ENCODE measurements at regions not wholly inside any gene's neighbourhood (a gene's known extent, or its start where the extent isn't known, plus 50 kb on each side); places are given as distances from the start of the nearest gene placed in this dataset.

DNA sequence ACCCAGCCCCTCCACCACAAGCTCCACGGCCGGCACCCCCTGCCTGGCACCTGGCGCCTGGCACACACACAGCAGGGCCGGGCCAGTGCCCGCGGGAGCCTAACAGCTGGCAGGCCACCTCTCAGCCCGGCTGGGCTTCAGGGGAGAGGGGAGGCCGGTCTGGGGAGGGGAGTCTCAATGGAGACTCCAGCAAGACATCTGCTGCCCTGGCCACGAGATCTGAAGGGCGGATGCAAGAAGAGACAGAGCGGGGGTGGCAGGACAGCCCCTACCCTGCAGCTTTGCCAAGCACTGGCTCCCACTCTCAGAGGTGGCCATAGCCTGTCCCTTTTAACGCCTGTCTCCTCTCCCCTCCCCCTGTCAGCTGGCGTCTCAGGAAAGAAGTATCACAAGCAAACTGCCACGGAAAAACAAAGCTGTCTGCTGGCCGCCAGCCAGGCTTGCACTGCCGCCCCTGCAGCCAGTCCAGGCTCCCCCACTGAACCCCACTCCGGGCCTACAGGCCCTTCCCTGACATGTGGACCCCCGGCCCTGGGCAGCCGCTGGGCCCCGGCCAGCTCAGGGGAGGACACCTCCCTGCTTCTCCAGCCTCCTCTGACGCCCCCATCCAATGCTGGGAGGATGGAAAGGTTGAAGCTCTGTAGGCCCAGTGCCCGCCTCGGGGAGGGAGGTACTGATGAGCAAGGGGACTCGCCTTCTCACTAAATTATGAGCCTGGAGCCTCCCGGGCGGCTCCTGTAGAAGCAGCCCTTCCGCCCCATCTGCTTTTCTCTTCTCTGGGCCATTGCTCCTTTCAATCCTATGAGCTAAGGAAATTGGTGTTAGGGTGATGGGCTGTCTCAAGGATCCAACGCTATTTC lies 178.4 kb downstream of the ARHGAP12 start:
- DNase-seq, result peak; percentile 42
- Histone ChIP-seq H3K9ac (ENCODE audit: low read depth in 2 of 2, low read length in 2 of 2) (peak overlapping the region in 1 of 2 donors; percentile 18), H3K36me3 (no peaks in the 10 kb centered on the region), H3K27ac (no peak overlapping the region), H3K4me3 (no peak overlapping the region), H3K9me3 (no peaks in the 10 kb centered on the region), H3K27me3 (no peaks in the 10 kb centered on the region), H3K4me1 (no peaks in the 10 kb centered on the region)
- intact Hi-C loops (cut with DNase I), result loop anchor here (10.0 kb wide), 1 partner anchor 145 kb away; no protein-coding TSS in a partner anchor
- TF ChIP-seq, protein P1, sequence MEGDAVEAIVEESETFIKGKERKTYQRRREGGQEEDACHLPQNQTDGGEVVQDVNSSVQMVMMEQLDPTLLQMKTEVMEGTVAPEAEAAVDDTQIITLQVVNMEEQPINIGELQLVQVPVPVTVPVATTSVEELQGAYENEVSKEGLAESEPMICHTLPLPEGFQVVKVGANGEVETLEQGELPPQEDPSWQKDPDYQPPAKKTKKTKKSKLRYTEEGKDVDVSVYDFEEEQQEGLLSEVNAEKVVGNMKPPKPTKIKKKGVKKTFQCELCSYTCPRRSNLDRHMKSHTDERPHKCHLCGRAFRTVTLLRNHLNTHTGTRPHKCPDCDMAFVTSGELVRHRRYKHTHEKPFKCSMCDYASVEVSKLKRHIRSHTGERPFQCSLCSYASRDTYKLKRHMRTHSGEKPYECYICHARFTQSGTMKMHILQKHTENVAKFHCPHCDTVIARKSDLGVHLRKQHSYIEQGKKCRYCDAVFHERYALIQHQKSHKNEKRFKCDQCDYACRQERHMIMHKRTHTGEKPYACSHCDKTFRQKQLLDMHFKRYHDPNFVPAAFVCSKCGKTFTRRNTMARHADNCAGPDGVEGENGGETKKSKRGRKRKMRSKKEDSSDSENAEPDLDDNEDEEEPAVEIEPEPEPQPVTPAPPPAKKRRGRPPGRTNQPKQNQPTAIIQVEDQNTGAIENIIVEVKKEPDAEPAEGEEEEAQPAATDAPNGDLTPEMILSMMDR (IDR thresholded peaks at IDR 0.05), result no peak

DNA sequence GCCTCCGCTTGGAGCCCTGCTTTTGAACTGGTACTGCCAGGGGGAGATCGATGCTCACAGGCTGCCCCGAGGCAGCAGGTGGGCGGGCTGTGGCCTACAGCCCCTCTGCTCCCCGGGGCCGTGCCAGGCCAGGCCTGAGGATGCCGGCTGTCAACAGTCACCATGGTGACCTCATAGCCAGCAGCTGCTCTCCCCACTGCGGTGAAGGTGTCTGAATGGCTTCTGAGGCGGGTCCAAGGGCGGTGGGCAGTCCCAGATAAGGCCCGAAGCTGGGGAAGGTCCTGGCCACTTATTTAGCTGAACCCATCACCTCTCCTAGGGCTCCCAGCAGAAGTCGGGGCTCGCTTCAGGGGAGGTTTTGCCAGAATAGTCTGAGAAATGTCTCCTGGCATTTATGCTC lies 179.3 kb downstream of the ARHGAP12 start:
- Histone ChIP-seq H3K9ac (ENCODE audit: low read depth in 2 of 2, low read length in 2 of 2) (no peak overlapping the region), H3K36me3 (no peaks in the 10 kb centered on the region), H3K9me3 (no peaks in the 10 kb centered on the region), H3K4me3 (no peak overlapping the region), H3K4me1 (no peaks in the 10 kb centered on the region), H3K27ac (no peak overlapping the region), H3K27me3 (no peaks in the 10 kb centered on the region)
- intact Hi-C loops (cut with DNase I), result no loop called here
- no peak for DNase-seq
- TF ChIP-seq, protein P1 (IDR thresholded peaks at IDR 0.05), result no peak

DNA sequence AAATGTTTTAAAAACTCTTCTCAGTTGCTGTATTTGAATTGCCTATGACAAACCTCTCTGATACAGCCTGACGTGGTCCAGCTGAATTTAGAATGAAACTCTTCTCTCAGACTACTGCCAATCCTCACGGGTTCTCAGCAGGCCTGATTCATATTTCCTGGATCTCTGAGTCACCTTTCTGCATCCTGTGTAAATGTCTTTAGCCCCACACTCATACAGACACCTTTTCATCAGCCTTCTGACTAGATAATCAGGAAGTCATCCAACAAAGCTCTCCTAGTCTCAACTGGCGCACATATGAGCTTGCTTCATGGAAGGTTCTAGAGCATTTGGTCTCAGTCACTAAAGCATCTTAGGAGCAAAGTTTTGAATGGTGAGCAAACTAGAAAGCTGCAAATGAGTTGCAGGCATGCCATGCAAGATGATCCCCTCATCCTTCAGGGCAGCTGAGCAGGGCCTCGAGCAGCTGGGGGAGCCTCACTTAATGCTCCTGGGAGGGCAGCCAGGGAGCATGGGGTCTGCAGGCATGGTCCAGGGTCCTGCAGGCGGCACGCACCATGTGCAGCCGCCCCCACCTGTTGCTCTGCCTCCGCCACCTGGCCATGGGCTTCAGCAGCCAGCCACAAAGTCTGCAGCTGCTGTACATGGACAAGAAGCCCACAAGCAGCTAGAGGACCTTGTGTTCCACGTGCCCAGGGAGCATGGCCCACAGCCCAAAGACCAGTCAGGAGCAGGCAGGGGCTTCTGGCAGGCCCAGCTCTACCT lies 182.8 kb downstream of the ARHGAP12 start:
- no peak for DNase-seq
- intact Hi-C loops (cut with DNase I), result no loop called here
- Histone ChIP-seq H3K9me3 (no peaks in the 10 kb centered on the region), H3K36me3 (no peaks in the 10 kb centered on the region), H3K4me1 (no peaks in the 10 kb centered on the region), H3K4me3 (no peak overlapping the region), H3K27me3 (no peaks in the 10 kb centered on the region), H3K27ac (no peak overlapping the region), H3K9ac (ENCODE audit: low read depth in 2 of 2, low read length in 2 of 2) (no peak overlapping the region)
- TF ChIP-seq, protein P1 (IDR thresholded peaks at IDR 0.05), result no peak

DNA sequence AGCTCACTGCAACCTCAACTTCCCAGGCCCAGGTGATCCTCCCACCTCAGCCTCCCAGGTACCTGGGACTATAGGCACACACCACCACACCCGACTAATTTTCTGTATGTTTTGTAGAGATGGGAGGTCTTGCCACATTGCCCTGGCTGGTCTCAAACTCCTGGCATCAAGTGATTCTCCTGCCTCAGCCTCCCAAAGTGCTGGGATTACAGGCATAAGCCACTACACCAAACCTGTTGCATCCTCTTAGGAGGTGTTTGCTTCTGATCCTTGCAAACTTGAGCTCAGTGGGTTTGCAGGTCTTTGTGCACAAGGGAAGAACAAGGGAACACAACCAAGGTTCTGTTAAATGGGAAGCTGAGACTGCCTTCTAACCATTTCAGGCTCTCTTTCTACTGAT lies 184.6 kb downstream of the ARHGAP12 start:
- H3K4me3 ChIP-seq, result no peak overlapping the region
- TF ChIP-seq, protein P1 (IDR thresholded peaks at IDR 0.05), result no peak
- H3K36me3 ChIP-seq, result no peaks in the 10 kb centered on the region
- DNase-seq, result no peak
- no peak overlapping the region for H3K27ac ChIP-seq
- no peaks in the 10 kb centered on the region for H3K27me3 ChIP-seq
- no peaks in the 10 kb centered on the region for H3K9me3 ChIP-seq
- intact Hi-C loops (cut with DNase I), result no loop called here
- H3K9ac ChIP-seq (ENCODE audit: low read depth in 2 of 2, low read length in 2 of 2), result no peak overlapping the region
- no peaks in the 10 kb centered on the region for H3K4me1 ChIP-seq

DNA sequence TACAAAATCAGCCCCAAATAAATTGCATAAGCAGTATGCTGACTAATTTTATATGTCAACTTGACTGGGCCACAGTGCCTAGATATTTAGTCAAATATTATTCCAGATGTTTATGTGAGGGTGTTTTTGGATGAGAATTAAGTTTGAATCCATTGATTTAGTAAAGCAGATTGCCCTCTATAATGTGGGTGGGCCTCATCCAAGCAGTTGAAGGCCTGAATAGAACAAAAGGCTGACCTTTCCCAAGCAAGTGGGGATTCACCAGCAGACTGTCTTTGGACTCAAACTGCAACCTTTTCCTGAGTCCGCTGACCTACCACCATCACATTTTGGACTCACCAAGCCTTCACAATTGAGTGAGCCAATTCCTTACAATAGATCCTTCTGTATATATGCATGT lies 186.4 kb downstream of the ARHGAP12 start:
- TF ChIP-seq, protein P1 (IDR thresholded peaks at IDR 0.05), result no peak
- intact Hi-C loops (cut with DNase I), result no loop called here
- no peak overlapping the region for H3K9ac ChIP-seq (ENCODE audit: low read depth in 2 of 2, low read length in 2 of 2)
- H3K9me3 ChIP-seq, result no peaks in the 10 kb centered on the region
- no peaks in the 10 kb centered on the region for H3K27me3 ChIP-seq
- no peaks in the 10 kb centered on the region for H3K36me3 ChIP-seq
- no peaks in the 10 kb centered on the region for H3K4me1 ChIP-seq
- no peak overlapping the region for H3K4me3 ChIP-seq
- no peak overlapping the region for H3K27ac ChIP-seq
- DNase-seq, result no peak

Measured in colonic mucosa (tissue), 4 donors.